Spleen (tissue), 7 donors: ENCODE measurements at regions not wholly inside any gene's neighbourhood (a gene's known extent, or its start where the extent isn't known, plus 50 kb on each side); places are given as distances from the start of the nearest gene placed in this dataset.

Experiments used
- CTCF ChIP-seq, 11 experiments: fragments of 200-600 bp in 7 of 11; fragments of 450-650 bp in 4 of 11; sonication (generic) in 4 of 11; IDR thresholded peaks in 8 of 11; conservative IDR thresholded peaks in 3 of 11; 1 replicate in 7 of 11; 2 replicates in 4 of 11; pipeline versions ENCODE4 v1.4.0 to v1.8.0; 2016 to 2021; ENCODE audit warnings: antibody characterized with exemption in 11 of 11, inconsistent platforms in 4 of 11, mild to moderate bottlenecking in 1 of 11
- POLR2A ChIP-seq, 3 donors: fragments of 450-650 bp; IDR thresholded peaks; one replicate each; pipeline ENCODE4 v1.5.1; 2017; ENCODE audit warnings: antibody characterized with exemption in 3 of 3, mild to moderate bottlenecking in 1 of 3
- donor health status: DM: no; HTN: no; CAD: no; lungs with moderate emphysema.
- donor health status: DM: no; HTN: no; CAD: no.
- donor health status: DM: no; HTN: no; CAD: no.

- TF ChIP-seq CTCF (IDR thresholded peaks at IDR 0.05 in 8 of 11, conservative IDR thresholded peaks at IDR 0.05 in 3 of 11) = no peak
- TF ChIP-seq POLR2A (IDR thresholded peaks at IDR 0.05) = no peak
Observed at GRCh38 chr5:125750147-125750860, 672.9 kb upstream of the GRAMD2B start.
